GM23338 (cell line): ENCODE measurements at regions not wholly inside any gene's neighbourhood (a gene's known extent, or its start where the extent isn't known, plus 50 kb on each side); places are given as distances from the start of the nearest gene placed in this dataset.

Source experiments
- ATAC-seq: fragments of 200-7000 bp; cut with Tn5 transposase; 3 replicates; pipeline ENCODE4 v1.9.1; 2020
- DNase-seq: peaks from one replicate; pipeline ENCODE4 v3.0.0-alpha.2; 2015; ENCODE audit warnings: low spot score
- H2AFZ ChIP-seq: fragments of 200-600 bp; sonication (generic); 2 replicates; pipeline ENCODE4 v1.8.0; 2016; ENCODE audit warnings: antibody characterized with exemption, mild to moderate bottlenecking, moderate library complexity
- H3F3A ChIP-seq: fragments of 200-600 bp; sonication (generic); replicated peaks from 2 replicates; pipeline ENCODE4 v1.8.0; 2017; ENCODE audit warnings: antibody characterized with exemption, mixed run types, low read depth
- H3K27ac ChIP-seq: fragments of 200-600 bp; sonication (generic); 2 replicates; pipeline ENCODE4 v1.6.1; 2016; ENCODE audit warnings: low read depth
- H3K27me3 ChIP-seq: fragments of 200-600 bp; sonication (generic); 2 replicates; pipeline ENCODE4 v1.8.0; 2016; ENCODE audit warnings: mild to moderate bottlenecking, mixed run types, moderate library complexity; ENCODE audit not compliant: insufficient read depth
- H3K36me3 ChIP-seq: fragments of 200-600 bp; sonication (generic); 2 replicates; pipeline ENCODE4 v1.8.0; 2016; ENCODE audit warnings: mild to moderate bottlenecking; ENCODE audit not compliant: insufficient read depth
- H3K4me1 ChIP-seq: fragments of 200-600 bp; sonication (generic); 2 replicates; pipeline ENCODE4 v1.8.0; 2016; ENCODE audit warnings: mild to moderate bottlenecking, moderate library complexity; ENCODE audit not compliant: insufficient read depth
- H3K4me2 ChIP-seq: fragments of 200-600 bp; sonication (generic); 2 replicates; pipeline ENCODE4 v1.7.1; 2017; ENCODE audit warnings: mixed run types
- H3K4me3 ChIP-seq: fragments of 200-600 bp; sonication (generic); 2 replicates; pipeline ENCODE4 v1.6.1; 2016; ENCODE audit warnings: mixed run types
- H3K79me2 ChIP-seq: fragments of 200-600 bp; sonication (generic); replicated peaks from 2 replicates; pipeline ENCODE4 v1.8.0; 2017; ENCODE audit warnings: mild to moderate bottlenecking; ENCODE audit not compliant: insufficient read depth
- H3K9me2 ChIP-seq: fragments of 200-600 bp; sonication (generic); 2 replicates; pipeline ENCODE4 v1.8.0; 2017; ENCODE audit not compliant: insufficient read depth
- H4K20me1 ChIP-seq: fragments of 200-600 bp; sonication (generic); replicated peaks from 2 replicates; pipeline ENCODE4 v1.8.0; 2017; ENCODE audit warnings: mild to moderate bottlenecking; ENCODE audit not compliant: insufficient read depth
- H3K27ac Mint-ChIP-seq: 2 replicates; pipeline ENCODE4 v1.8.0; 2020; ENCODE audit warnings: inconsistent platforms, mild to moderate bottlenecking, moderate library complexity, mixed read lengths
- H3K27me3 Mint-ChIP-seq: 3 replicates; pipeline ENCODE4 v1.8.0; 2022; ENCODE audit warnings: low read depth, mild to moderate bottlenecking, moderate library complexity, mixed read lengths, inconsistent platforms; ENCODE audit not compliant: insufficient read depth, poor library complexity
- H3K36me3 Mint-ChIP-seq: 3 replicates; pipeline ENCODE4 v1.8.0; 2021; ENCODE audit warnings: low read depth, mild to moderate bottlenecking, inconsistent platforms, moderate library complexity, mixed read lengths
- H3K4me1 Mint-ChIP-seq: 3 replicates; pipeline ENCODE4 v1.8.0; 2020; ENCODE audit warnings: mild to moderate bottlenecking, inconsistent platforms, mixed read lengths
- H3K4me3 Mint-ChIP-seq: 3 replicates; pipeline ENCODE4 v1.8.0; 2021; ENCODE audit warnings: moderate library complexity, mild to moderate bottlenecking, inconsistent platforms, mixed read lengths
- H3K9me3 Mint-ChIP-seq: 3 replicates; pipeline ENCODE4 v1.8.0; 2020; ENCODE audit warnings: moderate library complexity, mild to moderate bottlenecking, inconsistent platforms, mixed read lengths
- CTCF ChIP-seq, 2 experiments: fragments of 200-600 bp in 1 of 2; sonication (generic) in 1 of 2; conservative IDR thresholded peaks; 2 replicates each; pipeline versions ENCODE4 v1.5.1 to v1.6.1; 2016 to 2017; ENCODE audit warnings: antibody characterized with exemption in 2 of 2, low read depth in 2 of 2, mild to moderate bottlenecking in 2 of 2, moderate library complexity in 1 of 2
- EZH2 ChIP-seq: fragments of 200-600 bp; sonication (generic); IDR thresholded peaks from one replicate; pipeline ENCODE4 v1.8.0; 2017; ENCODE audit warnings: antibody characterized with exemption, mild to moderate bottlenecking, low read depth; ENCODE audit not compliant: unreplicated experiment
- JUNB ChIP-seq: IDR thresholded peaks from one replicate; pipeline ENCODE4 v1.6.1; 2016; ENCODE audit warnings: antibody characterized with exemption; ENCODE audit not compliant: unreplicated experiment
- REST ChIP-seq: IDR thresholded peaks from one replicate; pipeline ENCODE4 v1.6.1; 2018; ENCODE audit warnings: antibody characterized with exemption; ENCODE audit not compliant: unreplicated experiment
- STAT1 ChIP-seq: IDR thresholded peaks from one replicate; pipeline ENCODE4 v1.6.1; 2016; ENCODE audit warnings: antibody characterized with exemption; ENCODE audit not compliant: unreplicated experiment
- ZNF462 ChIP-seq: fragments of 250-450 bp; sonication (Bioruptor Pico); IDR thresholded peaks from 2 replicates; pipeline ENCODE4 v1.5.0; 2020; ENCODE audit warnings: mild to moderate bottlenecking, moderate library complexity

- no peak for TF ChIP-seq REST
Observed at GRCh38 chr5:168110870-168111832, 180.3 kb upstream of the WWC1 start (continued).

- Mint-ChIP-seq H3K27me3 (peaks cover 4% of the 10 kb centered on the region), H3K4me1 (peaks cover 38% of the 10 kb centered on the region), H3K9me3 (peaks cover 2% of the 10 kb centered on the region; the same call in 1 of the 3 replicates), H3K27ac (no peak overlapping the region), H3K4me3 (no peak overlapping the region), H3K36me3 (no peaks in the 10 kb centered on the region)
- H3K79me2 ChIP-seq = no peaks in the 10 kb centered on the region
- H2AFZ ChIP-seq = no peak overlapping the region
- no peaks in the 10 kb centered on the region for H4K20me1 ChIP-seq
- H3K27me3 ChIP-seq = no peaks in the 10 kb centered on the region
- no peaks in the 10 kb centered on the region for H3K9me2 ChIP-seq
- peak; percentile 80 for ATAC-seq
- no peak overlapping the region for H3K4me3 ChIP-seq
- no peaks in the 10 kb centered on the region for H3K36me3 ChIP-seq
- H3K4me1 ChIP-seq = peaks cover 24% of the 10 kb centered on the region
- DNase-seq = peak; percentile 87
- no peak overlapping the region for H3K27ac ChIP-seq
- no peak overlapping the region for H3K4me2 ChIP-seq
- no peaks in the 10 kb centered on the region for H3F3A ChIP-seq
- peak; percentile 88 to 97 for TF ChIP-seq CTCF (conservative IDR thresholded peaks at IDR 0.05; ENCODE audit: low read depth in 2 of 2)
- no peak for TF ChIP-seq STAT1
- no peak for TF ChIP-seq EZH2
Observed at GRCh38 chr5:168114444-168115017, 176.9 kb upstream of the WWC1 start.

GRCh38 chr5:168117469-168117868, 174.0 kb upstream of the WWC1 start:
- Histone ChIP-seq H3K4me3 (no peak overlapping the region), H2AFZ (no peak overlapping the region; the same call in 1 of the 2 replicates), H3K4me2 (no peak overlapping the region), H3K27ac (no peak overlapping the region), H3K36me3 (no peaks in the 10 kb centered on the region), H3K4me1 (peaks cover 14% of the 10 kb centered on the region), H3K79me2 (no peaks in the 10 kb centered on the region), H3K27me3 (no peaks in the 10 kb centered on the region), H3F3A (no peaks in the 10 kb centered on the region), H3K9me2 (peaks cover 3% of the 10 kb centered on the region; the same call in 1 of the 2 replicates), H4K20me1 (no peaks in the 10 kb centered on the region)
- Mint-ChIP-seq H3K4me3 (no peak overlapping the region), H3K4me1 (peaks cover 20% of the 10 kb centered on the region), H3K9me3 (peaks cover 2% of the 10 kb centered on the region; the same call in 1 of the 3 replicates), H3K27ac (no peak overlapping the region), H3K27me3 (peaks cover 4% of the 10 kb centered on the region), H3K36me3 (no peaks in the 10 kb centered on the region)
- ATAC-seq (no peak), DNase-seq (no peak)
- TF ChIP-seq JUNB (no peak), ZNF462 (CRISPR knock-in tag) (no peak)
